Choroid plexus epithelial cell (primary cell): ENCODE measurements at regions not wholly inside any gene's neighbourhood (a gene's known extent, or its start where the extent isn't known, plus 50 kb on each side); places are given as distances from the start of the nearest gene placed in this dataset.

Experiments used
- DNase-seq: peaks from one replicate; pipeline ENCODE4 v3.0.0-alpha.2; 2010; ENCODE audit warnings: low read depth
- H3K4me3 ChIP-seq: 2 replicates; pipeline ENCODE4 v1.5.1; 2011; ENCODE audit warnings: low read depth, mild to moderate bottlenecking, control low read depth, low read length, moderate library complexity
- TF ChIP-seq, protein P1 (sequence below): conservative IDR thresholded peaks from 2 replicates; pipeline ENCODE4 v1.5.1; 2011; ENCODE audit warnings: low read depth, mild to moderate bottlenecking, control low read depth, inconsistent platforms, low read length, moderate library complexity

DNA sequence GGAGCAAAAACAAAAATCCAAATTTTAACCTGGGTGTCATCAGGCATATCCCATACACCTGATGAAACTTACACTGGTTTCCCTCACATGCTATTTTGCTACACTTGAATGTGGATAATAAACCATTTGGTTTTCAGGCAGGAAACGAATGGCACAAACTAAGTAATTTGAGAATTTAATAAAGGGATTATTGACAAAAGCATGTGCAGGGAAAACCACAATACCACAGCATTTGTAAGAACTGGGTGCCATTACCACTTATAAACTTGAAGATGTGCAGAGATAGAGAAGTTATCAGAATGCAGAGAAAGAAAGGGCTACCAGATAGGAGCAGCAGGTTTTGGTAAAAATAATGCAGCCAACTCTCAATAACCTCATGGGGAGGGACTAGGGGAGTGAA lies 151.2 kb downstream of the RFX6 start:
- no peak overlapping the region for H3K4me3 ChIP-seq
- TF ChIP-seq, protein P1, sequence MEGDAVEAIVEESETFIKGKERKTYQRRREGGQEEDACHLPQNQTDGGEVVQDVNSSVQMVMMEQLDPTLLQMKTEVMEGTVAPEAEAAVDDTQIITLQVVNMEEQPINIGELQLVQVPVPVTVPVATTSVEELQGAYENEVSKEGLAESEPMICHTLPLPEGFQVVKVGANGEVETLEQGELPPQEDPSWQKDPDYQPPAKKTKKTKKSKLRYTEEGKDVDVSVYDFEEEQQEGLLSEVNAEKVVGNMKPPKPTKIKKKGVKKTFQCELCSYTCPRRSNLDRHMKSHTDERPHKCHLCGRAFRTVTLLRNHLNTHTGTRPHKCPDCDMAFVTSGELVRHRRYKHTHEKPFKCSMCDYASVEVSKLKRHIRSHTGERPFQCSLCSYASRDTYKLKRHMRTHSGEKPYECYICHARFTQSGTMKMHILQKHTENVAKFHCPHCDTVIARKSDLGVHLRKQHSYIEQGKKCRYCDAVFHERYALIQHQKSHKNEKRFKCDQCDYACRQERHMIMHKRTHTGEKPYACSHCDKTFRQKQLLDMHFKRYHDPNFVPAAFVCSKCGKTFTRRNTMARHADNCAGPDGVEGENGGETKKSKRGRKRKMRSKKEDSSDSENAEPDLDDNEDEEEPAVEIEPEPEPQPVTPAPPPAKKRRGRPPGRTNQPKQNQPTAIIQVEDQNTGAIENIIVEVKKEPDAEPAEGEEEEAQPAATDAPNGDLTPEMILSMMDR: no peak
- DNase-seq: no peak

DNA sequence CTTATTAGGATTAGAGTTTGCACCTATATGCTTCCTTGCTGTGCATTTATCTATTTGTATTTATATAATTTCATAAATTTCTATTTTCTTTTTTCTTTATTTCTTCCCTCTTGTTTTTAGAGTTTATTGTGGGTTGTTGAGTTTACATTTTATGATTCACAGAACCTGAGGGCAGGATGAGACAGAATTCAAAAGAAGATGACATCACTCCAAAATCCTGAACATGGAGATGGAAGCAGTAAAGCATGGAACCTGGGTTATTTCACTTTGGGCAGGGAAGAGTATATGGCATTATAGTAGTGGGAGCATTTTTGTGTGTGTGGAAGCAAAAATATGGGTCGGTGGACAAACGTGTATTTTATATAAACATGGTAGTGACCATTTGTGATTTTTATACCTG lies 157.5 kb downstream of the RFX6 start:
- TF ChIP-seq, protein P1: no peak
- DNase-seq: no peak
- H3K4me3 ChIP-seq: no peak overlapping the region

DNA sequence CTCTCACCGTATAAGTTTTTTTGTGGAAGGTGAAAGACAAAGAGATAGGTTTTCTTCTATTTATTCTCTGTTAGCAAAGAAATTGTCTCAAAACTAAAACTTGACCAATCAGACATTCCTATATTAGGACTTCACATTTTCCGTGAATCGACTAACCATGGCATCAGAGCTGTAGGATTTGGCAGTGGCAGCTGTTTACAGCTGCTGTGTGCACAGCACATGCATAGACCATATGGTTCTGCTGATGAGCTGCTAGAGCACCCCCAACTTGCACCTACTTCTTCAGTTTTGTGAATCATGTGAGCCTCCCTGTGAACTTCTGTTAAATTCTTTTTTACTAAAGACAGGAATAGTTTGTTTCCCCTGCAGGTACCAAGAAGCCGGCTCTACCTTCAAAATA lies 157.9 kb downstream of the RFX6 start:
- TF ChIP-seq, protein P1: no peak
- H3K4me3 ChIP-seq: no peak overlapping the region
- DNase-seq: no peak

DNA sequence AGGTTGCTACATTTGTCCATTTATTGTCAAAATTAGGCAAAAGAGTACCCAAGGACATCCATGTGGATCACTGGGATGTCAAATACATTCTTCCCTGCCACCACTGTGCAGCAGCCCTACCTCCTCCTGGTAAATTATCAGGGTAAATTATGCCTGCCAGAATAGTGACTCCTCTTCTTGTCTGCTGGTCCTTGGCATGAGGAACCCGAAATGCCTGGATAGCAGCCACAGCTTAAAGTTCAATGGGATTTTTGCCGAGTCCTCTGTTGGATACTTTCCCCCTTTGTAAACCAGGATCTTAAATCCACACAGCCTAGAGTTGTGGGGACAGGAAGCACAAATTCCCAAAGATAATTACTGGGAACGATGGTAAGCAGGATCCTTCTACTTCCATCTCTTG lies 173.3 kb downstream of the RFX6 start:
- TF ChIP-seq, protein P1: no peak
- H3K4me3 ChIP-seq: no peak overlapping the region
- no peak for DNase-seq

DNA sequence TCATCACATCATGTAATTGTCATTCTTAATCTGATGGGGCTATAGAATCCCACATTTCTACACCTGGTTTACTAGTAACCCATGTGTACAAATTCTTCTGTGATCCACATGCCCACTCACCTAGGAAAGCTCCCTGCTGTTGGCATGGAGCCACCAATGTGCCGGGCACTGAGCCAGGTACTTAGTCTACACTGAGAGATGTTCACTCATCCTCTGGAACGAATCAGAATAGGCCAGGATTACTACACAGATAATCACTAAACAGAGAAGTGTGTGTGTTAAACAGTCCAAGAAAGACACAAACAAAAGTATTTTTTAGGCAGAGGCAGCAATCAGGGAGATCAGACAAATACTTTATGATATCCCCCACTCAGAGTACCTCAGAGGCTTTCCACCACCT lies 193.2 kb upstream of the VGLL2 start:
- no peak for DNase-seq
- no peak overlapping the region for H3K4me3 ChIP-seq
- TF ChIP-seq, protein P1: no peak

DNA sequence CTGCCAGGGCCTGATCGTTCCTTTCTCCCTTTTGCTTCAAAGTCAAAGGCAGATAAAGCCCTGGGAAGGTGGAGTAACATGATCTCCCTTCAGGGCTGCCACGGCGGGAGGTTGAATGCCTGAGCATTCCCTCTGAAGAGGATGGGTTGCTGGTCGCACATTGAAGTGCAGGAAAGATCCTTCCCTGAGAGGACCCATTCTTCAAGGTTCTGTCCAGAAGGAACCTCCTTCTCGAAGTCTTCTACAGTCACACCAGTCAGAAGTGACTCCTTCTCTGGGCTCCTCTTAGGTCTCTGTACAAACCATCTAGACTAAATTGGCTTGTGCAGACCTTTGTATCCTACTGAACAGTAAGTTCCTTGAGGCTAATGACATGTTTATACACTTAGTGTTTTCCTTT lies 192.6 kb upstream of the VGLL2 start:
- DNase-seq: no peak
- H3K4me3 ChIP-seq: no peak overlapping the region
- TF ChIP-seq, protein P1: no peak

DNA sequence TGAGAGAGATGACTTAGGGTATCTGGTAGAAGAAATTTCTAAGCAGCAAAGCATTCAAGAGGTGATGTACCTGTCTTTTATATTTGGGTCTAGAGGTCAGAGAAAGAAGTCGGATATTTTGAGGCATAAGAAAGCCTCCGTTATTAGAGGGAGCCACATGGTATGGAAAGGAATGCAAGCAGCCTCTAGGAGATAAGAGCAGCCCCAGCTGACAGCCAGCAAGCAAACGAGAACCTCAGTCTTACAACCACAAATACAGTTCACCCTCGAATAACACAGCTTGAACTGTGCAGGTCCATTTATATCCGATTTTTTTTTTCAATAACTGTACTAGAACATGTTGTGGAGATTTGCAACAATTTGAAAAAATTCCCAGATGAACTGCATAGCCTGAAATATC lies 190.7 kb upstream of the VGLL2 start:
- H3K4me3 ChIP-seq: no peak overlapping the region
- no peak for DNase-seq
- TF ChIP-seq, protein P1: no peak
